Mesothelial cell of epicardium (in vitro differentiated cells): ENCODE measurements at regions not wholly inside any gene's neighbourhood (a gene's known extent, or its start where the extent isn't known, plus 50 kb on each side); places are given as distances from the start of the nearest gene placed in this dataset.

ENCODE experiments used
- DNase-seq, 2 experiments: peaks; one replicate each; pipeline ENCODE4 v3.0.0; 2021; ENCODE audit warnings: low spot score in 2 of 2; ENCODE audit not compliant: unreplicated experiment in 2 of 2
- H3K27ac Mint-ChIP-seq: 2 replicates; pipeline ENCODE4 v1.8.0; 2021; ENCODE audit warnings: mixed read lengths
- H3K27me3 Mint-ChIP-seq: 2 replicates; pipeline ENCODE4 v1.8.0; 2021; ENCODE audit warnings: low read depth, mixed read lengths
- H3K36me3 Mint-ChIP-seq: 2 replicates; pipeline ENCODE4 v1.8.0; 2021; ENCODE audit warnings: mixed read lengths
- H3K4me1 Mint-ChIP-seq: 2 replicates; pipeline ENCODE4 v1.8.0; 2021; ENCODE audit warnings: mixed read lengths
- H3K4me3 Mint-ChIP-seq: 2 replicates; pipeline ENCODE4 v1.8.0; 2021; ENCODE audit warnings: mild to moderate bottlenecking, moderate library complexity, mixed read lengths
- H3K9me3 Mint-ChIP-seq: 2 replicates; pipeline ENCODE4 v1.8.0; 2021; ENCODE audit warnings: mixed read lengths
- CTCF ChIP-seq: fragments of 200-600 bp; sonication (generic); IDR thresholded peaks from one replicate; pipeline ENCODE4 v1.5.0; 2021; ENCODE audit warnings: antibody characterized with exemption; ENCODE audit not compliant: unreplicated experiment

- DNase-seq = no peak
- H3K27ac Mint-ChIP-seq = peak overlapping the region; percentile 36
- TF ChIP-seq CTCF = no peak
- peaks cover 45% of the 10 kb centered on the region for H3K4me1 Mint-ChIP-seq
- H3K27me3 Mint-ChIP-seq = no peaks in the 10 kb centered on the region
- H3K9me3 Mint-ChIP-seq = no peaks in the 10 kb centered on the region
- no peak overlapping the region for H3K4me3 Mint-ChIP-seq
- no peaks in the 10 kb centered on the region for H3K36me3 Mint-ChIP-seq
Measured at GRCh38 chr3:117547956-117548550, 838.5 kb downstream of the TUSC7 start.

GRCh38 chr3:117548600-117548999, 839.0 kb downstream of the TUSC7 start:
- no peak for DNase-seq
- Mint-ChIP-seq H3K4me1 (peaks cover 45% of the 10 kb centered on the region), H3K4me3 (no peak overlapping the region), H3K27ac (no peak overlapping the region), H3K9me3 (no peaks in the 10 kb centered on the region), H3K27me3 (no peaks in the 10 kb centered on the region), H3K36me3 (no peaks in the 10 kb centered on the region)
- TF ChIP-seq CTCF = no peak

GRCh38 chr3:117549716-117550115, 840.1 kb downstream of the TUSC7 start:
- TF ChIP-seq CTCF = peak; percentile 26
- Mint-ChIP-seq H3K36me3 (peaks cover 2% of the 10 kb centered on the region), H3K4me3 (no peak overlapping the region), H3K4me1 (peaks cover 41% of the 10 kb centered on the region), H3K27ac (no peak overlapping the region), H3K27me3 (no peaks in the 10 kb centered on the region), H3K9me3 (peaks cover 4% of the 10 kb centered on the region)
- no peak for DNase-seq

GRCh38 chr3:117550766-117551165, 841.2 kb downstream of the TUSC7 start:
- Mint-ChIP-seq H3K27ac (no peak overlapping the region), H3K36me3 (peaks cover 2% of the 10 kb centered on the region), H3K4me1 (peaks cover 35% of the 10 kb centered on the region), H3K27me3 (no peaks in the 10 kb centered on the region), H3K4me3 (no peak overlapping the region), H3K9me3 (peaks cover 4% of the 10 kb centered on the region)
- DNase-seq = no peak
- TF ChIP-seq CTCF = no peak

GRCh38 chr3:117553461-117553860, 843.9 kb downstream of the TUSC7 start:
- no peaks in the 10 kb centered on the region for H3K27me3 Mint-ChIP-seq
- peaks cover 14% of the 10 kb centered on the region for H3K4me1 Mint-ChIP-seq
- peaks cover 11% of the 10 kb centered on the region for H3K9me3 Mint-ChIP-seq
- TF ChIP-seq CTCF = no peak
- no peak overlapping the region for H3K27ac Mint-ChIP-seq
- H3K36me3 Mint-ChIP-seq = peaks cover 2% of the 10 kb centered on the region
- no peak overlapping the region for H3K4me3 Mint-ChIP-seq
- no peak for DNase-seq
